GM12878 (cell line): ENCODE measurements at regions not wholly inside any gene's neighbourhood (a gene's known extent, or its start where the extent isn't known, plus 50 kb on each side); places are given as distances from the start of the nearest gene placed in this dataset.

Experiments
- ATAC-seq: fragments of 200-7000 bp; cut with Tn5 transposase; 3 replicates; pipeline ENCODE4 v1.9.1; 2020; ENCODE audit warnings: mild to moderate bottlenecking, moderate library complexity
- BruUV-seq: library from RNA; stranded (reverse); fragments of 400-500 nt; replicated peaks from 2 replicates; lab custom pipeline; 2021; lab: Mats Ljungman, UMichigan
- CTCF ChIA-PET: fragments of 300-600 bp; sonication (Branson Sonifier 250); formaldehyde crosslinking; extraction: SDS; loops from one replicate; lab custom pipeline; 2021; ENCODE audit warnings: inconsistent platforms; lab: Yijun Ruan, JAX
- POLR2A ChIA-PET: fragments of 350-600 bp; formaldehyde crosslinking; extraction: SDS; loops from one replicate; lab custom pipeline; 2021; ENCODE audit warnings: inconsistent platforms; lab: Charles Lee
- RAD21 ChIA-PET: fragments of 300-600 bp; sonication (Branson Sonifier 250); formaldehyde crosslinking; loops from one replicate; lab custom pipeline; 2023; ENCODE audit warnings: antibody characterized with exemption; ENCODE audit not compliant: unreplicated experiment; lab: Charles Lee
- SMC1A ChIA-PET: fragments of 300-600 bp; sonication (Branson Sonifier 250); formaldehyde crosslinking; loops from one replicate; lab custom pipeline; 2023; ENCODE audit not compliant: unreplicated experiment, uncharacterized antibody; lab: Charles Lee
- DNase-seq: peaks from one replicate; pipeline ENCODE4 v3.0.0-alpha.2; 2011; ENCODE audit warnings: low read depth, low spot score
- FAIRE-seq: peaks from 3 replicates; lab custom pipeline; 2011; peaks lifted over from hg19 to GRCh38; lab: Jason Lieb, UNC
- H2AFZ ChIP-seq: 2 replicates; pipeline ENCODE4 v1.6.0; 2011; ENCODE audit warnings: low read depth, low read length, control low read depth; ENCODE audit not compliant: control insufficient read depth
- H3K27ac ChIP-seq: 2 replicates; pipeline ENCODE4 v1.5.1; 2011; ENCODE audit warnings: control low read depth; ENCODE audit not compliant: control insufficient read depth, insufficient read depth
- H3K27me3 ChIP-seq, 2 experiments: replicated peaks in 1 of 2; 2 replicates each; pipeline versions ENCODE4 v1.6.0 to v1.6.1; 2011; ENCODE audit warnings: low read length in 1 of 2; ENCODE audit not compliant: control insufficient read depth in 2 of 2, insufficient read depth in 2 of 2
- H3K36me3 ChIP-seq, 2 experiments: 2 replicates each; pipeline ENCODE4 v1.5.1; 2011; ENCODE audit warnings: low read length in 1 of 2; ENCODE audit not compliant: control insufficient read depth in 2 of 2, insufficient read depth in 2 of 2
- H3K4me1 ChIP-seq: 2 replicates; pipeline ENCODE4 v1.6.1; 2011; ENCODE audit warnings: mild to moderate bottlenecking, low read length, moderate library complexity, mixed read lengths; ENCODE audit not compliant: control insufficient read depth, insufficient read depth
- H3K4me2 ChIP-seq: 2 replicates; pipeline ENCODE4 v1.6.0; 2011; ENCODE audit warnings: control low read depth; ENCODE audit not compliant: control insufficient read depth, insufficient read depth
- H3K4me3 ChIP-seq: fragments of 200-600 bp; sonication (generic); 2 replicates; pipeline ENCODE4 v1.5.1; 2016
- H3K79me2 ChIP-seq: 2 replicates; pipeline ENCODE4 v1.6.0; 2011; ENCODE audit warnings: low read length; ENCODE audit not compliant: control insufficient read depth, insufficient read depth
- H3K9ac ChIP-seq: 2 replicates; pipeline ENCODE4 v1.8.0; 2011; ENCODE audit warnings: low read length, control low read depth, mixed read lengths; ENCODE audit not compliant: control insufficient read depth, insufficient read depth
- H3K9me3 ChIP-seq: replicated peaks from 3 replicates; pipeline ENCODE4 v1.5.1; 2011; ENCODE audit warnings: mild to moderate bottlenecking, low read length; ENCODE audit not compliant: control insufficient read depth, insufficient read depth
- H4K20me1 ChIP-seq: 2 replicates; pipeline ENCODE4 v1.6.0; 2011; ENCODE audit not compliant: control insufficient read depth, insufficient read depth
- ASH2L ChIP-seq: fragments of 300-600, 200-600 bp; sonication (generic); IDR thresholded peaks from 2 replicates; pipeline ENCODE4 v1.6.1; 2017; ENCODE audit warnings: low read depth, mild to moderate bottlenecking, borderline replicate concordance
- CHD1 ChIP-seq: IDR thresholded peaks from 2 replicates; pipeline ENCODE4 v1.6.1; 2012; ENCODE audit warnings: low read depth, low read length, improper control_type of control experiment
- CREB1 ChIP-seq: IDR thresholded peaks from 2 replicates; pipeline ENCODE4 v1.6.1; 2012; ENCODE audit warnings: low read depth, mild to moderate bottlenecking, inconsistent platforms
- E4F1 ChIP-seq: fragments of 450-650 bp; IDR thresholded peaks from 2 replicates; pipeline ENCODE4 v1.6.1; 2018; ENCODE audit warnings: borderline replicate concordance, mild to moderate bottlenecking; ENCODE audit not compliant: partially characterized antibody
- IKZF1 ChIP-seq: fragments of 450-650 bp; conservative IDR thresholded peaks from 2 replicates; pipeline ENCODE4 v1.6.1; 2017; ENCODE audit warnings: antibody characterized with exemption, mild to moderate bottlenecking
- MEF2A ChIP-seq: IDR thresholded peaks from 2 replicates; pipeline ENCODE4 v1.6.1; 2011; ENCODE audit warnings: low read depth, mild to moderate bottlenecking, low read length, moderate library complexity; ENCODE audit not compliant: insufficient read depth
- MYB ChIP-seq: fragments of 150-350 bp; IDR thresholded peaks from 2 replicates; pipeline ENCODE4 v1.6.1; 2014; ENCODE audit warnings: mild to moderate bottlenecking, low read depth, low read length, borderline replicate concordance
- NFYB ChIP-seq: IDR thresholded peaks from 2 replicates; pipeline ENCODE4 v1.6.1; 2011; ENCODE audit warnings: low read depth, mild to moderate bottlenecking, low read length, improper control_type of control experiment, moderate library complexity; ENCODE audit not compliant: insufficient read depth
- NR2C2 ChIP-seq: IDR thresholded peaks from 2 replicates; pipeline ENCODE4 v1.6.1; 2011; ENCODE audit warnings: borderline replicate concordance, low read depth; ENCODE audit not compliant: control insufficient read depth, insufficient read length
- RBBP5 ChIP-seq: fragments of 200-600 bp; sonication (generic); conservative IDR thresholded peaks from 2 replicates; pipeline ENCODE4 v1.6.1; 2016
- RFX5 ChIP-seq: IDR thresholded peaks from 2 replicates; pipeline ENCODE4 v1.6.1; 2011; ENCODE audit warnings: low read depth, low read length, improper control_type of control experiment
- RUNX3 ChIP-seq: IDR thresholded peaks from 2 replicates; pipeline ENCODE4 v1.6.1; 2012; ENCODE audit warnings: low read length, inconsistent platforms
- SMARCA5 ChIP-seq: fragments of 450-650 bp; IDR thresholded peaks from 2 replicates; pipeline ENCODE4 v1.6.1; 2017; ENCODE audit warnings: mild to moderate bottlenecking
- ZNF384 ChIP-seq: IDR thresholded peaks from 2 replicates; pipeline ENCODE4 v1.6.1; 2012; ENCODE audit warnings: low read depth, mild to moderate bottlenecking, low read length, improper control_type of control experiment, borderline replicate concordance
- WGBS: methylation state at CpG from one replicate; pipeline ENCODE4 v1.1.6; 2016; ENCODE audit warnings: low lambda C conversion rate; ENCODE audit not compliant: insufficient replicate concordance, insufficient coverage; ENCODE audit errors: missing lambda C conversion rate; 5-methylcytosine and 5-hydroxymethylcytosine counted together
- in situ Hi-C: fragments of 300-500 bp; cut with MboI; formaldehyde crosslinking; loops from 9 replicates; pipeline ENCODE4 v1.14.3; 2018; ENCODE audit warnings: mixed read lengths
- intact Hi-C: fragments of 100-400 bp; cut with micrococcal nuclease; formaldehyde crosslinking; loops from one replicate; pipeline ENCODE4 v1.14.2; 2022; ENCODE audit not compliant: unreplicated experiment
- TF ChIP-seq, protein P1 (sequence below): fragments of 450-650 bp; IDR thresholded peaks from 2 replicates; pipeline ENCODE4 v1.6.1; 2016; ENCODE audit warnings: mild to moderate bottlenecking
- TF ChIP-seq, protein P2 (sequence below): IDR thresholded peaks from 2 replicates; pipeline ENCODE4 v1.6.1; 2011; ENCODE audit warnings: mild to moderate bottlenecking, low read depth, low read length, moderate library complexity; ENCODE audit not compliant: insufficient replicate concordance
- TF ChIP-seq, protein P3 (sequence below): fragments of 450-650 bp; IDR thresholded peaks from 2 replicates; pipeline ENCODE4 v1.6.1; 2016; ENCODE audit warnings: mild to moderate bottlenecking
- TF ChIP-seq, protein P4 (sequence below): fragments of 450-650 bp; IDR thresholded peaks from 2 replicates; pipeline ENCODE4 v1.6.1; 2017; ENCODE audit warnings: low read depth, mild to moderate bottlenecking, moderate library complexity

DNA sequence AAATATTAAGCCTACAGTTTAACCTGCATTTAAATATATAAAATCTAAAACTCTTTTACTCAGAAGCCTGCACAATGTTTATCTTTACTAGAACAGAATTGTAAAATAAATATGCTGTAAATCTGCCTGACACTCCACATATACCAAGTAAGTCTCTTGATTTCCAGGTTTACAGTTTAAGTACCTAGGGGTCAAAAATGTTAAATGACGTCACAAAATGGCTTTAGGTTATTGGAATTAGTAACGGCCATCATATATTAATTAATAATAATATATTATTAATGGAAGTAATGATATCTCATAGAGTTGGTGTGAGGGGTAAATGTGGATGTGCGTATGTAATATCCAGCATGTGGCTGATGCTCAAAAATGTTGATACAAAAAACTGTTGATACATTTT, 114.8 kb upstream of the ANO5 start:
- DNase-seq (no peak), ATAC-seq (no peak), FAIRE-seq (no peak)
- Histone ChIP-seq H3K9me3 (no peaks in the 10 kb centered on the region), H3K27ac (no peak overlapping the region), H3K4me1 (no peaks in the 10 kb centered on the region), H3K36me3 (no peaks in the 10 kb centered on the region), H3K9ac (no peak overlapping the region), H3K27me3 (no peaks in the 10 kb centered on the region), H2AFZ (no peak overlapping the region), H3K4me3 (no peak overlapping the region), H3K79me2 (no peaks in the 10 kb centered on the region), H3K4me2 (no peak overlapping the region), H4K20me1 (no peaks in the 10 kb centered on the region)
- CTCF ChIA-PET, result no interaction called here
- in situ Hi-C loops, result no loop called here
- POLR2A ChIA-PET, result no interaction called here
- RAD21 ChIA-PET, result no interaction called here
- BruUV-seq, result no TSS peak
- 18% methylated on average over 3 of the region's 3 CpGs for WGBS
- intact Hi-C loops, result no loop called here
- SMC1A ChIA-PET, result no interaction called here
- TF ChIP-seq, protein P1, sequence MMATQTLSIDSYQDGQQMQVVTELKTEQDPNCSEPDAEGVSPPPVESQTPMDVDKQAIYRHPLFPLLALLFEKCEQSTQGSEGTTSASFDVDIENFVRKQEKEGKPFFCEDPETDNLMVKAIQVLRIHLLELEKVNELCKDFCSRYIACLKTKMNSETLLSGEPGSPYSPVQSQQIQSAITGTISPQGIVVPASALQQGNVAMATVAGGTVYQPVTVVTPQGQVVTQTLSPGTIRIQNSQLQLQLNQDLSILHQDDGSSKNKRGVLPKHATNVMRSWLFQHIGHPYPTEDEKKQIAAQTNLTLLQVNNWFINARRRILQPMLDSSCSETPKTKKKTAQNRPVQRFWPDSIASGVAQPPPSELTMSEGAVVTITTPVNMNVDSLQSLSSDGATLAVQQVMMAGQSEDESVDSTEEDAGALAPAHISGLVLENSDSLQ, result no peak
- no peak for TF ChIP-seq NR2C2
- TF ChIP-seq SMARCA5, result no peak
- no peak for TF ChIP-seq CHD1
- no peak for TF ChIP-seq MEF2A
- TF ChIP-seq ASH2L, result no peak
- no peak for TF ChIP-seq RUNX3
- TF ChIP-seq, protein P2, sequence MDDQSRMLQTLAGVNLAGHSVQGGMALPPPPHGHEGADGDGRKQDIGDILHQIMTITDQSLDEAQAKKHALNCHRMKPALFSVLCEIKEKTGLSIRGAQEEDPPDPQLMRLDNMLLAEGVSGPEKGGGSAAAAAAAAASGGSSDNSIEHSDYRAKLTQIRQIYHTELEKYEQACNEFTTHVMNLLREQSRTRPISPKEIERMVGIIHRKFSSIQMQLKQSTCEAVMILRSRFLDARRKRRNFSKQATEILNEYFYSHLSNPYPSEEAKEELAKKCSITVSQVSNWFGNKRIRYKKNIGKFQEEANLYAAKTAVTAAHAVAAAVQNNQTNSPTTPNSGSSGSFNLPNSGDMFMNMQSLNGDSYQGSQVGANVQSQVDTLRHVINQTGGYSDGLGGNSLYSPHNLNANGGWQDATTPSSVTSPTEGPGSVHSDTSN, result no peak
- TF ChIP-seq ZNF384, result no peak
- no peak for TF ChIP-seq IKZF1
- no peak for TF ChIP-seq E4F1
- no peak for TF ChIP-seq RFX5
- TF ChIP-seq NFYB, result no peak
- TF ChIP-seq, protein P3, sequence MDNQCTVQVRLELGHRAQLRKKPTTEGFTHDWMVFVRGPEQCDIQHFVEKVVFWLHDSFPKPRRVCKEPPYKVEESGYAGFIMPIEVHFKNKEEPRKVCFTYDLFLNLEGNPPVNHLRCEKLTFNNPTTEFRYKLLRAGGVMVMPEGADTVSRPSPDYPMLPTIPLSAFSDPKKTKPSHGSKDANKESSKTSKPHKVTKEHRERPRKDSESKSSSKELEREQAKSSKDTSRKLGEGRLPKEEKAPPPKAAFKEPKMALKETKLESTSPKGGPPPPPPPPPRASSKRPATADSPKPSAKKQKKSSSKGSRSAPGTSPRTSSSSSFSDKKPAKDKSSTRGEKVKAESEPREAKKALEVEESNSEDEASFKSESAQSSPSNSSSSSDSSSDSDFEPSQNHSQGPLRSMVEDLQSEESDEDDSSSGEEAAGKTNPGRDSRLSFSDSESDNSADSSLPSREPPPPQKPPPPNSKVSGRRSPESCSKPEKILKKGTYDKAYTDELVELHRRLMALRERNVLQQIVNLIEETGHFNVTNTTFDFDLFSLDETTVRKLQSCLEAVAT, result no peak
- no peak for TF ChIP-seq MYB
- no peak for TF ChIP-seq RBBP5
- TF ChIP-seq CREB1, result no peak
- TF ChIP-seq, protein P4, sequence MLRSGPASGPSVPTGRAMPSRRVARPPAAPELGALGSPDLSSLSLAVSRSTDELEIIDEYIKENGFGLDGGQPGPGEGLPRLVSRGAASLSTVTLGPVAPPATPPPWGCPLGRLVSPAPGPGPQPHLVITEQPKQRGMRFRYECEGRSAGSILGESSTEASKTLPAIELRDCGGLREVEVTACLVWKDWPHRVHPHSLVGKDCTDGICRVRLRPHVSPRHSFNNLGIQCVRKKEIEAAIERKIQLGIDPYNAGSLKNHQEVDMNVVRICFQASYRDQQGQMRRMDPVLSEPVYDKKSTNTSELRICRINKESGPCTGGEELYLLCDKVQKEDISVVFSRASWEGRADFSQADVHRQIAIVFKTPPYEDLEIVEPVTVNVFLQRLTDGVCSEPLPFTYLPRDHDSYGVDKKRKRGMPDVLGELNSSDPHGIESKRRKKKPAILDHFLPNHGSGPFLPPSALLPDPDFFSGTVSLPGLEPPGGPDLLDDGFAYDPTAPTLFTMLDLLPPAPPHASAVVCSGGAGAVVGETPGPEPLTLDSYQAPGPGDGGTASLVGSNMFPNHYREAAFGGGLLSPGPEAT, result no peak
